Astrocyte (in vitro differentiated cells and primary cell): ENCODE measurements at regions not wholly inside any gene's neighbourhood (a gene's known extent, or its start where the extent isn't known, plus 50 kb on each side); places are given as distances from the start of the nearest gene placed in this dataset.

Experiments
- DNase-seq: peaks from one replicate; pipeline ENCODE4 v3.0.0-alpha.2; 2010; ENCODE audit warnings: low read depth
- FAIRE-seq: peaks from 2 replicates; lab custom pipeline; 2011; peaks lifted over from hg19 to GRCh38; lab: Jason Lieb, UNC
- H2AFZ ChIP-seq: 2 replicates; pipeline ENCODE4 v1.6.0; 2012; ENCODE audit warnings: low read depth, low read length, inconsistent platforms
- H3K27ac ChIP-seq: 2 replicates; pipeline ENCODE4 v1.5.1; 2011; ENCODE audit warnings: low read depth, low read length, inconsistent platforms
- H3K27me3 ChIP-seq: 2 replicates; pipeline ENCODE4 v1.6.0; 2011; ENCODE audit warnings: low read length, inconsistent platforms; ENCODE audit not compliant: insufficient read depth
- H3K36me3 ChIP-seq: 2 replicates; pipeline ENCODE4 v1.5.1; 2011; ENCODE audit warnings: low read length, inconsistent platforms; ENCODE audit not compliant: insufficient read depth
- H3K4me1 ChIP-seq: 2 replicates; pipeline ENCODE4 v1.5.1; 2011; ENCODE audit warnings: low read length, inconsistent platforms; ENCODE audit not compliant: insufficient read depth
- H3K4me2 ChIP-seq: 2 replicates; pipeline ENCODE4 v1.6.0; 2012; ENCODE audit warnings: low read length, inconsistent platforms
- H3K4me3 ChIP-seq: 2 replicates; pipeline ENCODE4 v1.5.1; 2011; ENCODE audit warnings: low read depth, mild to moderate bottlenecking, low read length, inconsistent platforms; ENCODE audit not compliant: insufficient read depth
- H3K79me2 ChIP-seq: 2 replicates; pipeline ENCODE4 v1.6.0; 2012; ENCODE audit warnings: mild to moderate bottlenecking, low read length, inconsistent platforms; ENCODE audit not compliant: insufficient read depth
- H3K9ac ChIP-seq: 2 replicates; pipeline ENCODE4 v1.6.0; 2012; ENCODE audit warnings: mild to moderate bottlenecking, low read length, inconsistent platforms
- H3K9me3 ChIP-seq: 2 replicates; pipeline ENCODE4 v1.5.1; 2012; ENCODE audit warnings: low read depth, mild to moderate bottlenecking, low read length, inconsistent platforms; ENCODE audit not compliant: insufficient read depth
- H4K20me1 ChIP-seq: 2 replicates; pipeline ENCODE4 v1.6.0; 2012; ENCODE audit warnings: low read length, inconsistent platforms; ENCODE audit not compliant: insufficient read depth
- H3K27ac Mint-ChIP-seq: one replicate; pipeline ENCODE4 v1.8.0; 2021; ENCODE audit warnings: mild to moderate bottlenecking, mixed read lengths; ENCODE audit not compliant: unreplicated experiment
- H3K27me3 Mint-ChIP-seq: one replicate; pipeline ENCODE4 v1.8.0; 2021; ENCODE audit warnings: low read depth, mixed read lengths; ENCODE audit not compliant: unreplicated experiment
- H3K36me3 Mint-ChIP-seq: one replicate; pipeline ENCODE4 v1.8.0; 2021; ENCODE audit warnings: low read depth, mixed read lengths; ENCODE audit not compliant: unreplicated experiment
- H3K4me1 Mint-ChIP-seq: one replicate; pipeline ENCODE4 v1.8.0; 2021; ENCODE audit warnings: low read depth, mixed read lengths; ENCODE audit not compliant: unreplicated experiment
- H3K4me3 Mint-ChIP-seq: one replicate; pipeline ENCODE4 v1.8.0; 2021; ENCODE audit warnings: mild to moderate bottlenecking, moderate library complexity, mixed read lengths; ENCODE audit not compliant: unreplicated experiment
- H3K9me3 Mint-ChIP-seq: one replicate; pipeline ENCODE4 v1.8.0; 2021; ENCODE audit warnings: mild to moderate bottlenecking, mixed read lengths; ENCODE audit not compliant: unreplicated experiment
- EZH2 ChIP-seq: IDR thresholded peaks from 2 replicates; pipeline ENCODE4 v1.6.1; 2012; ENCODE audit warnings: mild to moderate bottlenecking, low read length, inconsistent platforms; ENCODE audit not compliant: insufficient read depth
- TF ChIP-seq, protein P1 (sequence below): IDR thresholded peaks from 2 replicates; pipeline ENCODE4 v1.5.1; 2011; ENCODE audit warnings: low read depth, mild to moderate bottlenecking, inconsistent platforms, low read length, moderate library complexity; ENCODE audit not compliant: insufficient read depth

DNA sequence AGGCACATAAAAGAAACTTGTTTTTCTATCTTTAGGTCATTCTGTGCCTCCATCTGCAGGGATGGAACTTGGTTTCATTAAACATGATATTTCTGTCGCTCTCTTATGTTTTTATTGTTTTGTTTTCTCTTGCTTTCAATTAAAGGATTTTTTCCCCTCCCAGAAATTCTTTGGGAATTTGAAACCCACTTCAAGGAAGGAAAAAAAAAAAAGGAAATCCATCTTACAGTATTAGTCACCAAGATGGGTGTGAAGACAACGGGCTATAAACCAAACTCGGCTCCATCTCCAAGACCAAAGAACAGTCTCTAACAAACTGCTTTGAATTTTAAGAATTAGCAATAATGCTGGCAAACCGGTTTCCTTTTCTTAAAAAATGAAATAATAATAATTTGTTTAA lies 244.1 kb downstream of the BCL11A start:
- Mint-ChIP-seq H3K4me3 (no peak overlapping the region), H3K4me1 (peaks cover 2% of the 10 kb centered on the region), H3K9me3 (no peaks in the 10 kb centered on the region), H3K36me3 (no peaks in the 10 kb centered on the region), H3K27me3 (peaks cover 29% of the 10 kb centered on the region), H3K27ac (no peak overlapping the region)
- no peaks in the 10 kb centered on the region for H3K4me1 ChIP-seq
- no peak for DNase-seq
- no peak for TF ChIP-seq EZH2
- TF ChIP-seq, protein P1, sequence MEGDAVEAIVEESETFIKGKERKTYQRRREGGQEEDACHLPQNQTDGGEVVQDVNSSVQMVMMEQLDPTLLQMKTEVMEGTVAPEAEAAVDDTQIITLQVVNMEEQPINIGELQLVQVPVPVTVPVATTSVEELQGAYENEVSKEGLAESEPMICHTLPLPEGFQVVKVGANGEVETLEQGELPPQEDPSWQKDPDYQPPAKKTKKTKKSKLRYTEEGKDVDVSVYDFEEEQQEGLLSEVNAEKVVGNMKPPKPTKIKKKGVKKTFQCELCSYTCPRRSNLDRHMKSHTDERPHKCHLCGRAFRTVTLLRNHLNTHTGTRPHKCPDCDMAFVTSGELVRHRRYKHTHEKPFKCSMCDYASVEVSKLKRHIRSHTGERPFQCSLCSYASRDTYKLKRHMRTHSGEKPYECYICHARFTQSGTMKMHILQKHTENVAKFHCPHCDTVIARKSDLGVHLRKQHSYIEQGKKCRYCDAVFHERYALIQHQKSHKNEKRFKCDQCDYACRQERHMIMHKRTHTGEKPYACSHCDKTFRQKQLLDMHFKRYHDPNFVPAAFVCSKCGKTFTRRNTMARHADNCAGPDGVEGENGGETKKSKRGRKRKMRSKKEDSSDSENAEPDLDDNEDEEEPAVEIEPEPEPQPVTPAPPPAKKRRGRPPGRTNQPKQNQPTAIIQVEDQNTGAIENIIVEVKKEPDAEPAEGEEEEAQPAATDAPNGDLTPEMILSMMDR = no peak
- H3K27me3 ChIP-seq = no peaks in the 10 kb centered on the region
- H3K36me3 ChIP-seq = no peaks in the 10 kb centered on the region
- H3K27ac ChIP-seq = no peak overlapping the region
- no peaks in the 10 kb centered on the region for H3K79me2 ChIP-seq
- no peaks in the 10 kb centered on the region for H3K9me3 ChIP-seq
- no peak overlapping the region for H3K4me2 ChIP-seq
- H3K4me3 ChIP-seq = no peak overlapping the region
- FAIRE-seq = no peak
- H3K9ac ChIP-seq = no peak overlapping the region
- H4K20me1 ChIP-seq = no peaks in the 10 kb centered on the region
- no peak overlapping the region for H2AFZ ChIP-seq

DNA sequence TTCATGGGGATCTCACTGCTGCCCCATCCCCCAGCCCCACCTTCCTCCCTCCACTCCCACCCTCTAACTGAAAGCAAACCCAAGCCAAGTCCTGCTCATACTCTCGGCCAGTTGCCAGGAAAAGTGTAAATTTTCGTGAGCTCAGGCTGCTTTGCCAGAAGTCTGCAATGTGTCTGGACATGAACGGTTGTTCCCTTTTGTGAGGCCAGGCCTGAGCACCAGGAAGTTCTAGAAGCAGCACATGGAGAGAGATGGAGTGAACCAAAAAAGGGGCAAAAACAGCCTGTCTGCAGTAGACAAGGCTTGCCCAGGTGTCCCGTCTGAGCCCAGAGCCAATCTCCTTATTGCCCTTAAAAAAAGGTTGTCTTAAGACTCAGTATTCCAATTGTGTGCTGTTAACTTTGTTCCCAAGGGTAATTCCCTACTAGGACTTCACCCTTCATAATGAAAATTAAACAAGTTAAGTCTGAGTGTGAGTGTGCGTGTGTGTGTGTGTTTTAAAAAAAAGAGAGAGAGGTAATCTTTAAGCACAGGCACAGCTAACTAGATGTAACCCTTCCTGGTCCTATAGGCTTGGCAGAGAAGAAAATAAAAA lies 247.1 kb downstream of the BCL11A start:
- Histone ChIP-seq H3K36me3 (no peaks in the 10 kb centered on the region), H2AFZ (no peak overlapping the region), H3K9me3 (no peaks in the 10 kb centered on the region), H3K9ac (no peak overlapping the region), H3K27me3 (no peaks in the 10 kb centered on the region), H3K27ac (no peak overlapping the region), H3K79me2 (no peaks in the 10 kb centered on the region), H3K4me3 (no peak overlapping the region), H3K4me1 (no peaks in the 10 kb centered on the region), H4K20me1 (no peaks in the 10 kb centered on the region), H3K4me2 (no peak overlapping the region)
- Mint-ChIP-seq H3K4me3 (no peak overlapping the region), H3K27me3 (peaks cover 21% of the 10 kb centered on the region), H3K36me3 (no peaks in the 10 kb centered on the region), H3K27ac (no peak overlapping the region), H3K9me3 (no peaks in the 10 kb centered on the region), H3K4me1 (peaks cover 2% of the 10 kb centered on the region)
- no peak for TF ChIP-seq EZH2
- TF ChIP-seq, protein P1 = no peak
- FAIRE-seq = no peak
- no peak for DNase-seq

DNA sequence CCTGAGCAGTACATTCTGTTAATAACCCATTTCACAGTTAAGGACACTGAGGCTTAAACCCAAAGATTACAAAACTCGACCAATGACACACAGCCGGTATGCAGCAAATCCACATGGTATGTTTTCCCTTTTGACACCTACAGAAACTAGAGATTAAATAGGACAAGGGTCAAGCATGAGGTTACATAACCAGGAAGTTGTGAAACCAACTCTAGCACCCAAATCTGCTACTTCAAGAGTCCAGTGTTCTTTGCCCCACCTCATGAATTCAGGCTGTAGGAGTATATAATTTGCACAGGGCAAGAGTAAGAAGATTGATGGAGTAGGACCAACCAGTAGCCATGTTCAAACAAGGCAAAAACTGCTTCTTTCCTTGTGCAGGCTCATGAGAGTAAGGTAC lies 249.8 kb downstream of the BCL11A start:
- H3K4me3 Mint-ChIP-seq = no peak overlapping the region
- TF ChIP-seq, protein P1 = no peak
- TF ChIP-seq EZH2 = no peak
- Histone ChIP-seq H3K79me2 (no peaks in the 10 kb centered on the region), H2AFZ (no peak overlapping the region), H4K20me1 (no peaks in the 10 kb centered on the region), H3K9ac (no peak overlapping the region), H3K4me3 (no peak overlapping the region), H3K27ac (no peak overlapping the region), H3K27me3 (no peaks in the 10 kb centered on the region), H3K9me3 (no peaks in the 10 kb centered on the region), H3K4me1 (no peaks in the 10 kb centered on the region), H3K4me2 (no peak overlapping the region), H3K36me3 (no peaks in the 10 kb centered on the region)
- peaks cover 24% of the 10 kb centered on the region for H3K27me3 Mint-ChIP-seq
- H3K4me1 Mint-ChIP-seq = no peaks in the 10 kb centered on the region
- H3K36me3 Mint-ChIP-seq = no peaks in the 10 kb centered on the region
- no peak for DNase-seq
- no peak for FAIRE-seq
- no peaks in the 10 kb centered on the region for H3K9me3 Mint-ChIP-seq
- H3K27ac Mint-ChIP-seq = no peak overlapping the region
